GM21447 (cell line): ENCODE measurements at regions not wholly inside any gene's neighbourhood (a gene's known extent, or its start where the extent isn't known, plus 50 kb on each side); places are given as distances from the start of the nearest gene placed in this dataset.

ENCODE experiments used
- ATAC-seq: cut with Tn5 transposase; IDR thresholded peaks from one replicate; pipeline ENCODE4 v1.9.1; 2021; ENCODE audit not compliant: unreplicated experiment

- ATAC-seq = no peak
Observed at GRCh38 chr7:125409921-125410320, 480.3 kb upstream of the POT1 start.

DNA sequence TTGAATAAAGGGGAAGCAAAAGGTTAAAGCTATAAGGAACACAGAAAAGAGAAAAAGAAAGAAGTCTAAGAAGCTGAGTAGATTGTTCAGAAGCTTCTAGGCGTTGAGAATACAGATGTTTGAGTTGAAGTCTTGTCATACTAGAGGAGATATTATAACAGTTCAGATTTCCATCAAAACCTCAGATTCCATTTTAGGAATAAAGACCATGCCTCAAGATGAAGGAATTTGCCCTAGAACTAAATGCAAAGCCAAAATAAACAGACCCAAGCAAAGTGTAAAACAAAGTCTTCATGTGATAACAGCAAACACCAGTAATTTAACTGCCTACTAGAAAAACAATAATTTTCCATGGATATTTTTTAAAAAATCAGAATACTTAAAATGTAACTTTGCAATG is 476.5 kb upstream of the POT1 start:
- no peak for ATAC-seq

DNA sequence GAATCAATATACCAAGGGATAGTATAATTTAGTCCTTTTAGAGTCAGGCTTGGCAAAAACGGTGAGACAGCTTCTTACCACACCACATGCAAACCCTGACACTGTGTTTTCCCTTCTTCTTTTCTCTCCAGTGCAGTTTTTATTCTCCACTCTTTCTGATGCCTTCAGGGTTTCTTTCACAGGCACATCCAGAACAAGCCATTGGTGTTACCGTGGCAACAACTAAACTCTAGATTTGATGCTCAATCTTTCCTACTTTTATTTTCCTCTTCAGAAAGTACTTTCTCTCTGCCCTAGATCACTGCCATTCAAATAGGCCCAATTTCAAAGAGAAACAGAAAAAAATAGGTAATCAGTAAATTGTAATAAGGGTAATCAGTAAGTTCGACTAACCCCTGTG is 469.8 kb upstream of the POT1 start:
- ATAC-seq = no peak

DNA sequence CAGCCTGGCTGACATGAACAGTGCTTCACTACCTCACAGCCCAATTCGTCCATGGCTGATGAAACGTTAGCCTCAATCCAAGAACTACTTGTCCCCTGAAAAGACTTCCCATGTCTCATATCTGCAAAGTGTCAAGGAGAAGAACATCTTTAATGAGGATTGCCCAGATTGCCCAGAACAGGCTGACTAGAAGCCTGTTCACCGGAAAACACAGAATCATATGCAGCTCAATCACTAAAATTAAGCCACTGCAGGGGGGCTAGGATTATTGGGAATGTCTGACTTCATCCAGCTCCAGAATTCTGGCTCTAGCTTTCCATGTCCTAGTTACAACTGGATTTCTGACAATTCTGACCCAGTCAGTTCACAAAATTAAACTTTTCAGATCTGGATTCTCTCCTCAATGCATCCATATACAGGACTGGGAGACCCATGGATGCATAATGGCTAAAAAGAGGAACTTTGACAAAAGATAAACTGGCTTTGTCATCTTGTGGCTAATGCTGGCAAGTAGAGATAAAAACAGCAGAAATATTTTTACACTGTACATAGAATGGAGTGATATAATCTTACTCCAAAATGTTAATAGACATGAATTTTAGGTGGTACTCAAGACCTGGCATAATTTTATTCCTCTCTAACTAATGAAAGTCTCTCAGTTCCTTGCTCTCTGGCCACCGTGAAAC is 467.0 kb upstream of the POT1 start:
- ATAC-seq = no peak

DNA sequence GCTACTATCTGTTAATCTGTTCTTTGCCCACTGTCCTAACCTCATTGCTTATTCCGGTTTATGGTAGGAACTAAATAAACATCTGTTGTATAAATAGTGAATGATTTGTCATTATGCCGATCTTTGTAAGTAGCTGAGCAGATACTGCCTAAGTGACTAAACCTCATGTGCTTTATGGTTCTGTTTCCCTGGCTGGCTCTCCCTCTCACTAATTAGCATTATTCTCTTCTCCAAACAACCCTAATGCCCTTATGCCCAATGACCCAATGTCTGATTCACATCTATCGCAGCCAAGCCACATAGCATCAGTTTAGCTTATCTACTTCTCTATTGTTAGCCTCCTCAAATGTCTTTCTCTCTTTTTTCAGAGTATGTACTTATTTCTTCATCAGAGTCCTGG is 462.3 kb upstream of the POT1 start:
- ATAC-seq = no peak

GRCh38 chr7:125390981-125391380 is 461.4 kb upstream of the POT1 start:
- ATAC-seq = no peak

DNA sequence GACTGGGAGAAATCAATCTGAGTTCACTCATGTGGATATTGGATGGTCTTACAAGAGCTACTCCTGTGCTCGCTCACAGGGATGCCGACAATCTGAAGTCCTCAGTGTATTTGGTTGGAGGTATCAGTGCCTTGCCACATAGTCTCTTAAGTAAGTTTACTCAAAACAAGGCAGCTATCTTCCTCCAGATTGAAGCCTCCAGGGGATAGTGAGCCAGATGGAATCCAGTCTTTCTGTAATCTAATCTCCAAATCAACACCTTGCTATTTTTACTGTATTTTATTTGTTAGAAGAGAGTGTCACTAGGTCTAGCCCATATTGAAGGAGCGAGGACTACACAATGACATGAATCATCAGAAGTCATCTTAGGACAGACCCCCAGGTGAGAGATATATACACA is 456.6 kb upstream of the POT1 start:
- ATAC-seq = no peak

DNA sequence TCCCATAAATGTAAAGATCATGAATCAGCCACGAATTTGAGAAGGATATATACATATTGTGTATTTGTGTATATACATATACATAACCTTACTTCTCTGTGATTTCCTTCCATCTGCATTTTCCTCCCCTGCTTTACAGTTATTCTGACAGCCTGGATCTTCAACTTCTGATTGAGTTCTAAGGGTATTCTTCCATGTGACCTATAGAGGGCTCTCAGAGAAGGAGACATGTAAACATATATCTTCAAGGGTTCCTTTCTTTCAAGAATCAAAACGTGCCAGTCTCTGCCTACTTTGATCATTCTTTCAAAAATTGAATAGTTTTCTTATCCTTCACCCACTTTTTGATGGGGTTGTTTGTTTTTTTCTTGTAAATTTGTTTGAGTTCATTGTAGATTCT is 453.7 kb upstream of the POT1 start:
- ATAC-seq = no peak

DNA sequence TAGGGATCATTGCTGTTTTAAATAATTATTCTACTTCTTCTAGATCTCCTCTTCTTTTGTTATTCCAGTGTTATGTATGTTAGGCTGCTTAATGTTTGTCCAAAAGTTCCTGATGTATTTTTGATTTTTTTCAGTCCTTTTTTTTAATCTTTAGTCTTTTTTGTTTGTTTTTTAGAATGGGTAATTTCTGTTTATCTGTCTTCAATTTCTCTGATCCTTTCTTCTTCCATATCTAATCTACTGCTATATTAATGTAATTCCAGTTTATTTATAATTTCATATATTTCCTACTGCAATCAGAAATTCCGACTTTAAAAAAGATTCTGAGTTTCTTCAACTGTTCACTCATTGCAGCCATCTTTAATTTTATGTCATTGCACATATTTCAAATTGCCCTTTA is 452.8 kb upstream of the POT1 start:
- no peak for ATAC-seq

DNA sequence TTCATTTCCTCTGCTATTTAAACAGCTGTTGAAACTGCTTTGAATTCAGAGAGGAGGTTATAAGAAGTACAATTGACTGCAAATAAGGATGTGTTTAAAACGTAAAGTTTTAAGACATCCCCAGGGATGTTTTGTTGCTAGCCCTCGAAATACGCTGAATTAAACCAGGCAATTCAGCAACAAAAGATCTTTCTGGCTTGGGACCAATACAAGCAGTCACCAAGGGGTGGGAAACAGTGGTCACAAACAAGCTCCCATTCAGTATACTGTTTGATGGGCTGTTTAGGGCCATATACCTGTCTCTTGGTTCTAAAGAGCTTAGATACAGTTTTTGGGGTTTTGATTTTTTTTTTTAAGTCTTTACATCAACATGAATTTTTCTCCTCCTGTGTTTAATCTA is 446.3 kb upstream of the POT1 start:
- ATAC-seq = no peak

DNA sequence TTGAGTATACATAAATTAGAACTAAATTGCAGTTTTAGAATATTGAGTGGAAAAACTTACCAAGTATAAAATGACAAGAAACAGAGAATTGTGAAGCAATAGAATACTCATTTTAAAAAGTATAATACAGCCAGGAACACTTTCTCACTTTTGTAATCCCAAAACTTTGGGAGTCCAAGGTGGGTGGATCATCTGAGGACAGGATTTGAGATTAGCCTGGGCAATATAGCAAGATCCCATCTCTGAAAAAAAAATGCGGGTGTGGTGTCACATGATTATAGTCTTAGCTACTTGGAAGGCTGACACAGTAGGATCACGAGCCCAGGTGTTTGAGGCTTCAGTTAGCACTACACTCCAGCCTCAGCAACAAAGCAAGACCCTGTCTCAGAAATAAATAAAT is 440.9 kb upstream of the POT1 start:
- ATAC-seq = no peak

GRCh38 chr7:125363873-125364272 is 434.2 kb upstream of the POT1 start:
- no peak for ATAC-seq

- no peak for ATAC-seq
Observed at GRCh38 chr7:125358551-125359167, 429.0 kb upstream of the POT1 start.

DNA sequence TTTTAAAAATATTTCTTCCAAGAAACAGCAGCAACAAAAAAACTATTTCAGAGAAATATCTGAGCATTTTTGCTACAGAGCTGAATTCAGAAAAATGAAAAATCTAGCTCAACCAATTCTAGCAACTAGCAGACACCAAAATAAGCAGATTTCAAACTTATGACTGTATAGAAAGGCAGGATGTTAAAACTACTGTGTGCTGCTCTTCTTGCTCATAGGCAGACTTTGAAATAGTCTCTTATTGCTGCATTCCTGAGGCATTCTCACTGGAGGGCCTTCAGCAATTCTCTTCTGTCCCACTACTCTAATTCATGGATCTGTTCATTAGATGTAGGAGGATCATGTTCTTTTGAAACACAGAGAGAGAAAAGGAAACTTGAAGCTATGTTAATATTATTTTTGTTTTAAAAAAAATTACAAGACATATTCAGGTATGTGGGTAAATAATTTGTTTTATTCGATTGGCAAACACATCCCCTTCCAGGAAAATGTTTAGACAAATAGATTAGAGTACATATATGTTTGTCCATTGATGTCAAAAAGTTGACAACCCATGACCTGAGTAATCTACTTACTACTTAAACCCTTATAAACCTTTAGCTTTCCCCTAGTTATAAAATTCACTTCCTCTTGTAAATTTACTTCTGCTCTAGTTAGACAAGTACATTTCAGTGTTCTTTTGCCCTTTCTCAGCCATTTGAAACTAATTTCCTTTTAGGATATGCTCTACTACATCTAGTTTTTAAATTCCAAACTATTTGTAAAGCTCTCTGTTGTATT is 428.2 kb upstream of the POT1 start:
- ATAC-seq = no peak

GRCh38 chr7:125355899-125356298 is 426.3 kb upstream of the POT1 start:
- ATAC-seq = no peak

GRCh38 chr7:125347269-125347668 is 417.6 kb upstream of the POT1 start:
- ATAC-seq = no peak

DNA sequence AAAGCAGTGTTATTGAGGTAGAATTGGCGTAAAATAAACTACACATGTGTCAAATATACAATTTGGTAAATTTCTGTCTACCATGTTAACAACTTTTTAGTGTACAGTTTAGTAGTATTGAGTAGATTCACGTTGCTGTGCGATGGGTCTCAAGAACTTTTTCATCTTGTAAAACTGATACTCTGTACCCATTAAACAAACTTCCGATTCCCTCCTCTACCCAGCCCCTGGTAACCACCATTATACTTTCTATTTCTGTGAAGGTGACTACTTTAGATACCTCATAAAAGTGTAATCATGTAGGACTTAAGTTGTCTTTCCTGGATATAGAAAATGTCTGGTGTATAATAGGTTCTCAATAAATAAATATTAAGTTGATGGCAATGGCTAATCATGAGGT is 408.5 kb upstream of the POT1 start:
- ATAC-seq = no peak

DNA sequence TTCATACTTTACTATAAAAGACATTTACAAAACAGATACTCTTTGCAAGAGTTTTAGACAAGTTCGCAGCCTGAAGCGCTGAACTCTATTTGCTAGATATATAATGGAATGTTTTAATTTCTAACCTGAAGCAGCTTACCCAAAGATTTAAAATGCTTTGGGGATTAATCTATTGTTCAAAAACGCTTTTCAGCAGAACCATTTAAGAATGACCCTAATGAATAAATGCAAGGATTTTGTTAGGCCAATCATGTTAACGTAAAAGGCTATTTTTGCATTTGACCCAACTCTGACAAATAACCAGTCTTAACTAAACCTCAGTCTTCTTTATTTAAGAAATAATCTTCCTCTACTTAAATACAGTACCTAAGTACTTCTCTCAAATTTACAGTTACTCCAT is 406.7 kb upstream of the POT1 start:
- no peak for ATAC-seq

DNA sequence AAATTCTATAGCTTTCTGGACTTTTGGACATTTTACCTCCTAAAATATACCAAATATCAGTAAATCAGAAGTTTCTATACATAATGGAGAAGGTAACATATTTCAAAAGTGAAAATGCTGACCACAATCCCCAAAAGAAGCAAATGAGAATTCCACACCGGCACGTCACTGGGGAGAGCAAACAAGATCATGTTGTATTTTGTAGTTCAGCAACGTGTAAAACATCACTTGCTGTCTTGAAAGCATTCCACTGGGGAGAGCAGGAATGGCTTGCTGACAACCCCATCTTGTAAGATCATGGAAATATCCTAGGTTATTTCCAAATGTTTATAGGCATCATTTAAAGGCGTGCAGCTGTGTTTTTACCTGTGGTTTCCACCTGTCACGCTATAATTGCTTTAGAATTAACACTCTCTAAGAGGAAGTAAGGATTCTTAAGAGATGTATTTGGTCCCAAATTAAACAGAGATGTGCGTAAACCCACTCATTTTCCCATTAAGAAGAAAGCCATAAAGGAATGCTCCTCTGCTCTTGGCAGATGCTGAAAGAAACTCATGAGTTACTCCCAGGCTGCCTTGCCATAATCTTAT is 397.1 kb upstream of the POT1 start:
- no peak for ATAC-seq

DNA sequence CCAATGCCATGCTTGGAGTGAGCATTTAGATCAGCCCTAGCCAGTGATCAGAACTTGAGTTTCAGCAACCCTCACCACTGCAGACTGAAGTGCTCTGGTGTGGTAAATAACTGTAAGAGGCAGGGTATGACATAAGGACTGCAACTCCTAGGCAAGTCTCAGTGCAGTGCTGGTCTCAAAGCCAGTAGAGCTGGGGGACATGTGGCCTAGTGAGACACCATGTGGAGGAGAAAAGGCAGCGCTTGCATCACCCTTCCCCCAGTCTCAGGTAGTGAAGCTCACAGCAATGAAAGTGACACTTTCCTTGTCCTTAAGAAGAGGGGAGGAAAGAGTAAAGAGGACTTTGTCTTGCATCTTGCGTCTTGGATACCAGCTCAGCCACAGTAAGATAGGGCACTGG is 386.8 kb upstream of the POT1 start:
- ATAC-seq = no peak

DNA sequence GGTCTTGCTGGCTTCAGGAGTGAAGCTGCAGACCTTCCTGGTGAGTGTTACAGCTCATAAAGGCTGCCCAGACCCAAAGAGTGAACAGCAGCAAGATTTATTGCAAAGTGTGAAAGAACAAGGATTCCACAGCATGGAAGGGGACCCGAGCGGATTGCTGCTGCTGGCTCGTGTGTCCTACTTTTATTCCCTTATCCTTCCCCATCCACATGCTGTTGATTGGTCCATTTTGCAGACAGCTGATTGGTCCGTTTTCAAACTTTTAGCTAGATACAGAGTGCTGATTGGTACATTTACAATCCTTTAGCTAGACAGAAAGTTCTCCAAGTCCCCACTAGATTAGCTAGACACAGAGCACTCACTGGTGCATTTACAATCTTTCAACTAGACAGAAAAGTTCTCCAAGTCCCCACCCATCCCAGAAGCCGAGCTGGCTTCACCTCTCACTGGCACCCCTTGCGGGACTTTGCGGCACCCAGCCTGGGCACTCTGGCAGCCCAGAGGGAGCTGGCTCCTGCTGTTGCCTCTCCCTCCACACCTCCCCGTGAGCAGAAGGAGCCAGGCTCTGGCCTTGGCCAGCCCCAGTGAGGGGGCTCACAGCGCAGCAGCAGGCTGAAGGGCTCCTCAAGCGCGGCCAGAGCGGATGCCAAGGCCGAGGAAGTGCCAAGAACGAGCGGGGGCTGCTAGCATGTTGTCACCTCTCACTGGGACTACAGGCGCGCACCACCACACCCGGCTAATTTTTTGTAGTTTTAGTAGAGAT is 369.6 kb upstream of the POT1 start:
- no peak for ATAC-seq
